CD4-positive, alpha-beta T cell treated with Interleukin-10 for 1 hour (primary cell): ENCODE measurements at regions not wholly inside any gene's neighbourhood (a gene's known extent, or its start where the extent isn't known, plus 50 kb on each side); places are given as distances from the start of the nearest gene placed in this dataset.
"Not testable (repeated sequence)": the region's sequence is repeated elsewhere in the genome, so short reads cannot be mapped to it uniquely, and the experiment has no call there.

Source experiments
- DNase-seq: peaks from one replicate; pipeline ENCODE4 v3.0.0-alpha.2; 2020

DNA sequence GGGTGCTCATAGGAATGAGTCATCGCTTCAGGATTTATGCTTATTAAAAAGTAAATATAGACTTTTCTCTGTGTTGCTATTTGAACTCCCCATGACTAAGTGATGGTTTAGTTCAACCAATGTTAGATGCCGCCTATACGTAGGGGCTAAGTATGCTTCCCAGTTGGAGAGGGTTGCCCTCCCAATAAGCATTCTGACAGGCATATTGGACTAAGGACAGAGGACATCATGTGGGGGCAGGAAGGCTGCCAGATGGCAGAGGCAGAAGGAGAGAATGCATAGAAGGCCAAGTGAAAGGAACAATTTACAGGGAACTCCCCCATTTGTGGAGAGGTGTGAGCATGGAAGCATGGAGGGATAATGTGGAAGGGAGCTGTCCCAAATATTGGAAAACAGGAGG lies 318.4 kb upstream of the OBI1 start:
- no peak for DNase-seq

DNA sequence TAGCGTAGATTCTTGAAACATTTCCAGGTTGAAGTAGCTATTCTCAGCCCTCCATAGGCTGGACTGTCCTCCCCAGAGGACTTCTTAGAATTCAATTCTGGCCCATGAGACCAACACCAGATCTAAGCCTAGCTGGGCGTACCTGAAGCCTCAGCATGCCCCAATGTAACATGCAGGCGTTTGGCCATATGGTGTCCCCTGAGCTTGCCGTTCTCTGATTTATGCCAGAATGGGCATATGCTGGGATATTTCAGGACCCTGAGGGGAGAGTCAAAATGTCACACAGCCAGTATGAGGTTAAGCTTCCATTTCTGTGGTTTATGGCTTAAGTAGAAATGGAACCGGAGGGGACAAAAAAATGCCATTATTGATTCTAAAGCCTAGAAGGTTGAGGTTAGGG lies 317.7 kb upstream of the OBI1 start:
- no peak for DNase-seq

DNA sequence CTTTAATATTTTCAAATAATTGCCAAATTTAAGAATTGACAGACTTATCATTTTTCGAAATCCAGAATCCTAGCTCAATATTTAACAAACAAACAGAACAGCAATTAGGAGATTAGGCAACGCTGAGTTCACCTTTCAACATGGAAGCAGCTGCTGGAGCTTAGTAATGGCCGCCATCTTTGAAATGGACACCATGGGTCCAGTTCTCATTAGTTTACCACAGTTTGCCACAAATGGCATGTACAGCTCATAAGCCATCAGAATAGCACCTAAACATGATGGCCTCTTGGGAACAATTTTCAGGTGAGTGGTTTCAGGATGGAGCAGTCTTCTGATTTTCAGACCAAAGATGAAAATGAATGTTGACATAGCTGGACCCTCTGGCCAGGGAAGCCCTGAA lies 313.6 kb upstream of the OBI1 start:
- no peak for DNase-seq

DNA sequence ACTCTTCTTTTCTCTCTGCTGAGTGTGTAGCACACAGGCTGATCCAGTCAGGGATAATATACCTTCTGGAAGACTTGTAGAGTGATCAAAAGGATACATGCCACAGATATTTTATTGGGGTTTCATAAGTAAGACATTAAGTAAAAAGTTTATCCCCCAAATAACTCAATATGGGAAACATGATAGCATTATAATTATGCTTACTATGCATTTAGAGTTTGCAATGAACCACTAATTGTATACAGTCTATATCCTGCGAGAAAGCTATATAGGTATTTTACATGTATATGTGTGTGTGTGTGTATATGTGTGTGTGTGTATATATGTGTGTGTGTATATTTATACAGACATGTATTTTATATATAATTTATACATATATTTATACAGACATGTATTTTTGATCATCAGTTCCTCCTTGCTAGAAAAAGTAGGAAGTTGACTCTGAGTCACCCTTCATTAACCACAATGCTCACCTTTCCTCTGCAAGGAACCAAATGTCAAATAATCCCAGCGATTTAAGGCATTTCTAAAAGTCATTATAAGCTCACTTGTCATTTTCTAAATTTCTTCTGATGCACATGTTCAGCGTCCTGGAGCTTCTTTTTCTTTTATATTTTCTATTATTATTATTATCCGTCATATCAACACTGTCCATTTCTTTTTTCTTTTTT lies 312.5 kb upstream of the OBI1 start:
- DNase-seq, result no peak

DNA sequence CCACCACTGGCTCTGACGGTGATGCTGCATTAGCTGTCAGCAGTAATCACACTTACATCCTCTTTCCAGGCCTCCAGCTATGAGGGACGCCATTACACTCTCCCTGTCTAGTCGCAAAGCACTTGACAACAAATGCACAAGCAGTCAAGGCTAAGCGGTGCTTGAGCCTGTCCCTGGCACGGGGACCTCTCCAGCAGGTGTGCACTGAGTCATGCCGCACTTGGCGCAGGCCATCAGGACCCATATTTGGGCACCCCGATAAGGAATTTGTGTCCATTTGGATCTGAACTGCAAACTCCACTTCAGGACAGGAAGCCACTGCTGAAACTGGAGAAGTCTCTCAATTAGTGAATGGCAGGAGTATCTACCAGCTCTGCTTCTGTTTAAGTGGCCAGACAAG lies 301.9 kb upstream of the OBI1 start:
- DNase-seq, result no peak

DNA sequence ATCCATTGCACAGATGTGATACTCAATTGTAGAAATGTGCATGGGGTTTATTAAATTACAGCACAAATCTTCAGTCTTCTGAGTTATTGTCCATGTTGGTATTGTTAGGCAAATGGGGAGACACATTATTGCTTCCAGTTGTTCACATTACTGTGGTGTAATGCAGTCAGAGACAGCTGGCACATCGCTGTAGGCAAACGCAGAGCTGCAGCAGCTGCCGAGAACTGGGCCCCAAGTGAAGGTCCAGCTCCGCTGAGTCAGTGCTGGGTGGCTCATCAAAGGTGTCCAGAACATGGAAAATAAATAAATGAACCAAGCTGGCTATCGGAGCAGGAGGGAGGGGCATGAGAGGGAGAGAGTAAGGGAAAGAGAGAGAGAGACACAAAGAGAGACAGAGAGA lies 299.1 kb upstream of the OBI1 start:
- DNase-seq, result no peak

DNA sequence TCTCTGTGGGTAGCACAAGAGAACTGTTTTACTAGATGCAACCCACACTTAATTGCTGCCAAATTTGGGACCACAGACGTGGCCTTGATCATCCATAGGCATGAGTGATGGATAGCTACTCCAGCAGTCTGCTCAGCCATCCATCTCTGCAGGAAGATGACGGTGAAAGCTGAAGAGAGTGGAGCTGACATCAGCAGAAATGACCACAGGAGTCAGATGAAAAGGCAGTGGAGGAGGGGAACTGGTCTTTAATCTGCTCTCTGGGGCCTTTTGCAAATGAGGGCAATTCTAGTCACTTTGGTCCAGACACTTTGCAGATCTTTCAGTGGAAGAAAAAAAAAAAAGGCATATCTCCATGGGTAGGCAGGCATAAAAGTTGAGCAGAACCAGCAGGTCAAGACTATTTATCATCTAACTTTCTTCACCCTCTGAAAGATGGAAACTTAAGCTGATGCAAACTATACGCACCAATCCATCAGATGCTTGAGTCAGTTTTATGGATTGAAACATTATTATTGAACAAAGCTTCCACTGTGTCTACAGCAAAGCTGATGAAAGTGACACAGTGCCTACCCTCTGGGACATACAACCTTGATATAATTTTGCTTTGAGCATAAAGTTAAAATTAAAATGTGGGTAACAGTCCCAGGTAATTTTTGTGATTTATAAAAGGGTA lies 281.6 kb upstream of the OBI1 start:
- DNase-seq, result no peak

DNA sequence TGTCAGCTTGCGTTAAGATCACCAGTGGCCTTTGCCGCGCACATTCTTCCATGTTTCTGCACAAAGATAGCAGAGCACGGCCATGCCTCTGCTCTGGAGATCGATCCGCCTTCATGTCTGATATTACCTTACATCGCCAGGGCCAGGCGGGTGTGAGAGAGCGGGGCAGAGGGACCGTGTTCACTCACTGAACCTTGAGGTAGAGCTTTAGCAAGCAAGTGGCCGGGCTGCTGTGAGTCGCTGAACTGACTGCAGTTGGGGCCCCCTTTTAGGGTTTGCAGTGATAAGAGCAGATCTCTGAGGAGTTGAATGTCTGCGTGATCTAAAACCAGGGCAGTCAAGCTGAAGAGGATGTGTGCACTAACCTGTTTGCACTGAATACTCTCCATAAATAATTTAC lies 275.4 kb upstream of the OBI1 start:
- DNase-seq, result no peak

DNA sequence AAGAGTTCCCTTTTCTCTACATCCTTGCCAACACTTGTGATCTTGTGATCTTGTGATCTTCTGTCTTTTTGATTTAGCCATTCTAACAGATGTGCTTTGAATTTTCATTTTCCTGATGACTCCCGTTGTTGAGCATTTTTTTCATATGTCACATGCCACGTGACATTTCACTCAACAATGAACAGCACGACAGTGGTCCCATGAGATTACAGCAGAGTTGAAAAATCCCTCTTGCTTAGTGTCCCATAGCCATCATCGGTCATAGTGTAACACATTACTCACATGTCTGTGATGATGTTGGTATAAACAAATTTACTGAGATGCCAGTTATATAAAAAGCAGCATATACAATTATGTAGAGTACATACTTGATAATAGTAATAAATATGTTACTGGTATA lies 256.1 kb upstream of the OBI1 start:
- DNase-seq, result no peak

DNA sequence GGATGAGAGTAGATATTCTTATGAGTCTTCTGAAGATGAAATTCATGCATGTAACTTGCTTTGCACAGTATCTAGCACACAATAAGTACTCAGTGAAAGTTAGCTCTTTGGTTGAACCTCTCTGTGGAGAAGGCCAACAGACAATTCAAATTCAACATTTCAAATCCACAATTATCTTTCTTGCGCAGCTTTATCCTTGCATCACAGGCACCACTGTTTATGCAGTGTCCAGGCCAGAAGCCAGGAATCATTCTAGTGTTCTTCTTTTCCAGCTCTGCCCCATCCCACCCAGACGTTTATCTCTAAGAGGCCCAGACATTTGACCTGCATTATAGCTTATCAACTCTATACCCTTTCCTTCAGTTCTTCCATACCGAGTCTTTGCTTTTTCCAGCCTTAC lies 254.7 kb upstream of the OBI1 start:
- no peak for DNase-seq

DNA sequence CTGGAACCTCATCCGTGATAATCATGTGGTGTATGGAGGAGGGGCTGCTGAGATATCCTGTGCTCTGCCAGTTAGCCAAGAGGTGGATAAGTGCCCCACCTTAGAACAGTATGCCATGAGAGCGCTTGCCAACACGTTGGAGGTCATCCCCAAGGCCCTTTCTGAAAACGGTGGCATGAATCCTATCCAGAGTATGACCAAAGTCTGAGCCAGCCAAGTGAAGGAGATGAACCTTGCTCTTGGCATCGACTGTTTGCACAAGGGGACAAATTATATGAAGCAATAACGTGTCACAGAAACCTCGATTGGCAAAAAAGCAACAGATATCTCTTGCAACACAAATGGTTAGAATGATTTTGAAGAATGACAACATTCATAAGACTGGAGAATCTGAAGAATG lies 251.2 kb upstream of the OBI1 start:
- no peak for DNase-seq

DNA sequence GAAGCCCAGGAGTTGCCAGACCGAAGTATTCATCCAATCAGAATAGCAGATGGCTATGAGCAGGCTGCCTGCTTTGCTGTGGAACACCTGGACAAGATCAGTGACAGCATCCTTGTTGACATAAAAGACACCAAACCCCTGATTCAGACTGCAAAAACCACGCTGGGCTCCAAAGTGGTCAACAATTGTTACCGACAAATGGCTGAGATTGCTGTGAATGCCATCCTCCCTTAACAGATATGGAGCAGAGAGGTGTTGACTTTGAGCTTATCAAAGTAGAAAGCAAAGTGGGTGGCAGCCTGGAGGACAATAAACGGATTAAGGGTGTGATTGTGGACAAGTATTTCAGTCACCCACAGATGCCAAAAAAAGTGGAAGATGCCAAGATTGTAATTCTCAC lies 250.3 kb upstream of the OBI1 start:
- no peak for DNase-seq

DNA sequence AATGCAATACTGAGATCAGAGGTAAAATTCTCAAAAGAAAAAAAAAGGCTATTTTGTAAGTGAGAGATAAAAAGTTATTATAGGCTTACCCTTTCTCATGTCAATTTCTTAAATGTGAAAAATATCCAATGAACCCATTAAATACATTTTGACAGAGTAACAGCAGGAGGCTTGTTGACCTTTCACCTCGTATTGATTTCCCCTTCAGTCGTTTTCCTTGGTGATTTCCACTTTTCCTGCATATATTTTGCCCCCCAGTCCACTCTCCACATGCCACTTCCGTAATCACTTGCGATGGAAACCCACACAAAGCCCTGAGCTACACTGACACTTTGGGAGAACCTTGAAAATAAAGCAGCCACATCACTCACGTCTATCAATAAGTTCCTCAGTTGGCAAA lies 248.1 kb upstream of the OBI1 start:
- DNase-seq, result no peak

DNA sequence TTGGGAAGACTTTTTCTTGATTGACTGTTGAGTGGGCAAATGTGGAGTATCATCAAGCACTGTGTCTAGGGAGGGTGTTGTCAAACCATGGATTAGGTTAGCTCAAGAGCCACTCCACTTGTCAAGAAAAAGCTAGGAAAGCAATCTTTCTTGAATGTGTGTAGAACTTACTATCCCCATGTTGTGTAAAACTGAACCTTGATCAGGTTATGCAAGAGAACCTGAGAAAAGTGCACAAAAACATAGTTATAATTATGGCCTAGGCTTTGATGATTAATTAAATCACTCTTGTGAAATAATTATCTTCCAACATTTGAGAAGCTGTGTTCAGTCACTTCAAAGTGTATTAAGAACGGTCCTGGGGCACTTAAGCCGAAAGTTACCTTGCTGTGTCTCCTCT lies 238.2 kb upstream of the OBI1 start:
- DNase-seq, result no peak

DNA sequence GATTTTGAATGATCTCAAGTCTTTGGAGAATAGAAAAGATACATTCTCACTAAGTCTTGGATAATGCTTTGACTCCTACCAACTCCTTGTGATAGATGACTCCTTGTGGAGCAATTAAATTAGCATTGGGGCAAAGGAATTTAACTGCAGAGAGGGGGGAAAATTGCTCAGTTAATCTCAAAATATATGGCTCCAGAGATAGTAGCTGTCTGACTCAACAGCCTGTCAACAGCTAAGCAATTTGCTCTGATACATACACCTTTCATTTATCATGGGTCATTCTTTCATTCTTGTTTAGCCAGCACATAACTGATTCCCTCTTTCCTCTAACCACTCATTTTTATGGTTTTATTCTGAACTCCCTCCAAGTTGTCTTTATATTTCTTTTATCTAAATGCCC lies 225.6 kb upstream of the OBI1 start:
- DNase-seq, result no peak

DNA sequence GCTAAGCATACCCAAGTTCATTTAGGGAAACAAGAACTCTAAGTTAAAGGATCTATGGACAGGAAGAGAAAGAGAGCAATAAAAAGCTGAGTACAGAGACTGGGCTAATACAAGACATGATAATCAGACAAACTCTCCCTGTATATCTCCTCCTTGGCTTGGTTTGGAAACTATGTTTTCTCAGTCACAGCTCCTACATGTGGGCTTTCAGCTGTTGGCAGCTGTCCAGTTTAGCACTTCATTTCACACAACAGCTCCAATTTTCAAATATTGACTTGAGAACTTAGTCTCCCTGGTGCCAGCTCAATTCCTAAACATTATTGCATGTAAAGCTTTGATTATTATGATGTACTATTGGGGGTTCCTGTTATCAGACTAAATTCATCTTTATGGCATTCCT lies 222.8 kb upstream of the OBI1 start:
- DNase-seq, result no peak

DNA sequence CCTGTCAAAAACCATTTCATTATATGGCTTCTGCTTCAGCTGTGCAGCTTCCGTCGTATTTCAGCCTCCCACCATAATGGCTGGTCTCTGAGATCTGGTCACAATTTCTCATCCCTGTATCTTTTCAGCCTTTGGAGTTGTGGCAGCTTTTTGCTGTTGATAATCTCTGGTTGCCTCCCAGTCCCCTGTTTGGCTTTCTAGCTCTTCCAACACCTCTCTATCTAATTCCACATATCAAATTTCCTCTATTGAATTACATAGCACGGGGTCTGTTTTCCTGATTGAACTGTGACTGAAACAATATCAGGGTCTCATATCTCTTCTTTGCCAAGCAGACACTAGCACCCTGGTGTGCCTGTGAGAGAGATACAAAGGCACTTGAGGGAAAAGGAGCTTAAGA lies 222.1 kb upstream of the OBI1 start:
- no peak for DNase-seq

DNA sequence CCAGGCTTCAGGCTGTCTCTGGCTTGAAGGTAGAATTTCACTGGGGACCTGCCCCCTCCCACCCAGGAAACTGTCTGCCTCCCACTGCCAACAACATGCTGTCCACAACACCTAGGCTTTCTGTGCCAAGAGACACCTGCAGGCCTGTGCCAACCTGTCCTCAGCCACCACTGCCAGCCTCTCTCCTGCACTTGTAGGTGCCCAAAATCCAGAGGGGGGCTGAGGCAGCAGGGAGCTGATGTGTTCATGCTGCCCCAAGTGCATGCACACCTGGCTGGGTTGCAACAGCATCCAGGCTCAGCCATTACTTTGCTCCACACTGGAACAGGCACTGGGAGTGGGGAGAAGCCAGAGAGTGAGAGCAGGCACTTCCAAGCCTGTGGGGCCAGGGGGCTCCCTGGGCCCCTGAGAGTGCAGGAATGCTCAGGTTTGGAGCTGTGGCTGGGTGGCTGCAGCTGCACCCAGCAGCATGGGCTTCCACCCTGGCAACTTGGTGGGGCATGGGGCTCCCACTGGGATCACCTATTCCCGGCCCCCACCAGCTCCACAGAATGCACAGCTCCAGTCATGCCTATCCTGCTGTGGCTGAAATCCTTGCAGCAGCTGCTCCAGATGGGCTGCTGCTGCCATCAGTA lies 218.1 kb upstream of the OBI1 start:
- no peak for DNase-seq

DNA sequence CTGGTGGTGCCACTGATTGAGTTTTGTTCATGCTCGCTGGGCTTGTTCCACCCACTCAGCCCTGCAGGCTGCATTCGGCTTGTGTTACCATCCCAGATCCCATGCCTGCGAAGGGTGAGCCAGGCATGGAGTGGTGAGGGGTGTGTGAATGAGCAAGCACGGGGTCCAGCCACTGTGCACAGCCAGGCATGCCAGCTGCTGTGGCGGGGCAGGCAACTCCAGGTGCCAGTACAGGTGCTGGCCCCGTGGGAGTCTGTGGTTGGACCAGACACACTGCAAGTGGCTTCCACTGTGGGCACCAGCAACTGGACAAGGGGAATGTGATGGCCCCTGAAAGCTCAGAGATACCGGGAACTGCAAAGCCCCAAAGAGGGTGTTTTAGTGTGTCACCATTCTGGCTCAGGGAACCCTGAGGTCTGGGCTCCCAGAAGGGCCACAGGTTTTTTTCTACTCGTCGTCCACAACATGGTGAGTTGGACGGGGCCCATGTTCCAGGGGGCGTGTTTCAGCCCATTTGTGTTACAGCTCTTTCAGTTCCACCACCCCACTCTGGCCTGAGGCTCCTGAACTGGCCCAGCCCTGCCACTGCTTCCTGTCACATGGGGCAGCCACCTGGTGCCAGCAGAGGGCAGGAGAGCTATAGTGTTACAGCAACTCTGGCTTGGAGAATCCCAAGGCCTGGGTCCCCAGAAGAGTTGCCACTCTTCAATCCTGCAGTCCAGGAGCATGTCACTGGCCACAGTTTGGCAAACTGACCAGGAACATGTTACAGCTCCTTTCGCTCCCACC lies 217.0 kb upstream of the OBI1 start:
- no peak for DNase-seq

DNA sequence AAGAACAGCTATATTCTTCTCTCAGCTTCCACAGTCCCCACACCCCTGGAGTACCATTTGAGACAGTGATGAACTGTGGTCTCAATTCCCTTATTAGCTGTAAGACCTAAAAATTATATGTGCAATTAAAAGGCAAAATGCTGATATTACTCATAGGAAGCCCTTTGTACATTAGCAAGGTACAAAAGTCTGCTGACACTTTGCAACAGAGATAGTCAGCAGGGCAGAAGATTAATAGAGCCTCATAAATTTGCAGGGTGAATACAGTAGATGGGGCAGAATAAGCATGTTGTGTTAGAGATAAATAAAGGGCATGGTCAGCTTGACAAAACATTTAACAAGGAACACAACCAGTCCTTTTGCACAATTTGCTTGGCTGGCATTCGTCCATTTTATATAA lies 210.0 kb upstream of the OBI1 start:
- DNase-seq, result no peak

DNA sequence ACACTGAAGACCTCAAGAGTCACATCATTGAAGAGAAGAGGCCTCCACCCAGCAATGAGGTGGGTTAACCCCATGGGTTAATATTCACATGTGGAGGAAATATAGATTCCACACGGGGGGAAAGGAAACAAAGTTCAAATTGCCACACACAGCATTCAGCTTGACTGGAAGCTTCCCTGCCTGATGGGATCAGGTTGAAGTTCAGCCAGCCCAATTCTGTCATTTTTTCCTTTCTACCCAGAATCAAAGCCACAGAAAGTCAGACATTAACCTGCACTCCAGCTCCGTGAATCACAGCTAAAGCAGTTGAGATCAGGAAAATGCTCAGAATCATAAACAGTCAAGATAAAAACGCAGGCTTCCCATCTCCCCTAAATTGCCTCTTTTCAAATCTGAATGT lies 208.7 kb upstream of the OBI1 start:
- DNase-seq, result no peak

DNA sequence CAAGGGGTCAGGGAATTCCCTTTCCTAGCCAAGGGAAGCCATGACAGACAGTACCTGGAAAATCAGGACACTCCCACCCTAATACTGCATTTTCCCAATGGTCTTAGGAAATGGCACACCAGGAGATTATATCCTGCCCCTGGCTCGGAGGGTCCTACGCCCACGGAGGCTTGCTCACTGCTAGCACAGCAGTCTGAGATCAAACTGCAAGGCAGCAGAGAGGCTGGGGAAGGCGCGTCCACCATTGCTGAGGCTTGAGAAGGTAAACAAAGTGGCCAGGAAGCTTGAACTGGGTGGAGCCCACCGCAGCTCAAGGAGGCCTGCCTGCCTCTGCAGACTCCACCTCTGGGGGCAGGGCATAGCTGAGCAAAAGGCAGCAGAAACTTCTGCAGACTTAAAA lies 207.1 kb upstream of the OBI1 start:
- not testable (repeated sequence) for DNase-seq

DNA sequence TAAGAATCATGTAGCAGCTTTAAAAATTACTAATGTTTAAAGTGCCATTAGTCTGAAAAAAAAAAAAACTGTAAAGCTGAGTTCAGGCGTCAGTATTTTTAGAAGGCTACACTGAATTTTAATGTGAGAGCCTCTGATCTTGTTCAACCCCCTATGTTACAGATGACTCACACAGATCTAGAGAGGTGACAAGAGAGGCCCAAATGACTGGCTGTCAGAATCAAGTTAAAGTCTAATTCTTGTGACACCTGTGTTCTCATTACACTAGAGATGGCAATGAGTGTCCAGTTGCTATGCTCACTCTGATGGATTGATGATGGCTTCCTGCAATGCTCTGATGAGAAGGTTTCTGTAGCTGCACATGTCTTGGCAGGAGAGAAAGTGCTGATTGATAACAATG lies 203.5 kb upstream of the OBI1 start:
- no peak for DNase-seq

DNA sequence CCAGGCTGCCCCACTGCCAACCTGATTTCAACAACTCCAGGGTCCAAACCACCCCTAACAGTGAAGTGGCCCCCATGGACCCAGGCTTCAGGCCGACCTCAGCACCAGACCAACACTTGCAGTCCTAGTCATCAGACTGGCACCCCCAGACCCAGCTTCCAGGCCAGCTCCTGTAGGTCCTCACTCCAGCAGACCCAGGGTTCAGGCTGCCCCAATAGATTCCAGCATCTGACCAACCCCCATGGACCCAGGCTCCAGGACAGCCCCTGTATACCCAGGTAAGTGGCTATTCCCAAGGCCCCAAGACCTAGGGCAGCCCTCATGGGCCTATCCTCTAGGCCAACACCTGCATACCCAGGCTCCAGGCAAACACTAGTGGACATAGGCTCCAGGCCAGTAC lies 193.8 kb upstream of the OBI1 start:
- no peak for DNase-seq
